GM19351 (cell line): ENCODE measurements at regions not wholly inside any gene's neighbourhood (a gene's known extent, or its start where the extent isn't known, plus 50 kb on each side); places are given as distances from the start of the nearest gene placed in this dataset.
"Not testable (repeated sequence)": the region's sequence is repeated elsewhere in the genome, so short reads cannot be mapped to it uniquely, and the experiment has no call there.

Experiments
- ATAC-seq: cut with Tn5 transposase; IDR thresholded peaks from one replicate; pipeline ENCODE4 v1.9.1; 2021; ENCODE audit warnings: mild to moderate bottlenecking, moderate library complexity; ENCODE audit not compliant: unreplicated experiment

GRCh38 chr16:9141813-9142212 lies 50.4 kb downstream of the HAPSTR1 start:
- no peak for ATAC-seq

DNA sequence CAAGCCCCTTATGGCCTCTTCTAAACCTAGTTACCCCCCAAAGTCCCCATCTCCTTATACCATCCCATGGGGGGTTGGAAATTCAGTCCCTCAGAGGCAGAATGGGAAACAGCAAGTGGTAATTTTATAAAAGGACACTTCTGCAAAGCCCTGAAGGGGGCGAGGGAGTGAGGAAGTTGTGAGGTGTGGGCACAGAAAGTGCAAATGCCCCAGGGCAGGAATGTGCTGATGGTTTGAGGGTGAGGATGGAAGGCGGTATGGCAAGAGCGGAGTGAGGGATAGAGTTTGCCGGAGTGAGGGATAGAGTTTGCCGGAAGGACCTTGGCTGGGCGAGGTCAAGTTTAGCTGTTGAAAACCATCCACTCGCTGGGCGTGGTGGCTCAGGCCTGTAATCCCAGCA lies 52.7 kb downstream of the HAPSTR1 start:
- no peak for ATAC-seq

DNA sequence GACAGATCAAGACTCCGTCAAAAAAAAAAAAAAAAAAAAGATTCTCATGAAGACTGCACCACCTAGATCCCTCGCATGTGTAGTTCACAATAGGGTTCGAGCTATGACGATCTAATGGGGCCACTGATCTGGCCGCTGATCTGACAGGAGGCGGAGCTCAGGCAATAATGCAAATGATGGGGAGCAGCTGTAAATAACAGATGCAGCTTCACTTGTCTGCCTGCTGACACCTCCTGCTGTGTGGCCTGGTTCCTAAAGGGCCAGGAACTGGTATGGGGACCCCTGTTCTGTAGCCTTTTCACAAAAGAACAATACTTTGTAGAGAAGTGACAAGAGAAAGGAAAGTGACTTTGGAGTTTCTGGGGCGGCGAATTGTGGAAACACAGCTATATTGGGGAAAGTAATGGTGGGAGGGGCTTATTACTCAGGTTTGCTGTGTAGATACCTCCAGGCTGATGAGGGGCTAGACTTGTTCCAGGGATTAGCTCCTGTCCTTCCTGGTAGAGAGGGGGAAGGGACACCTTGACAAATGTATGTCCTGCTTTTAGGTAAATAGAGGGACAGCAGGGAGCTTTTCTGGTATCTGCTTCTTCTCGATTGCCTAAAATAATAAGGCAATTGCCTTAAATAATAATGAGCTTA lies 57.1 kb downstream of the HAPSTR1 start:
- ATAC-seq: no peak

GRCh38 chr16:9151074-9151473 lies 59.6 kb downstream of the HAPSTR1 start:
- ATAC-seq: no peak

GRCh38 chr16:9151597-9151996 lies 60.2 kb downstream of the HAPSTR1 start:
- ATAC-seq: no peak

DNA sequence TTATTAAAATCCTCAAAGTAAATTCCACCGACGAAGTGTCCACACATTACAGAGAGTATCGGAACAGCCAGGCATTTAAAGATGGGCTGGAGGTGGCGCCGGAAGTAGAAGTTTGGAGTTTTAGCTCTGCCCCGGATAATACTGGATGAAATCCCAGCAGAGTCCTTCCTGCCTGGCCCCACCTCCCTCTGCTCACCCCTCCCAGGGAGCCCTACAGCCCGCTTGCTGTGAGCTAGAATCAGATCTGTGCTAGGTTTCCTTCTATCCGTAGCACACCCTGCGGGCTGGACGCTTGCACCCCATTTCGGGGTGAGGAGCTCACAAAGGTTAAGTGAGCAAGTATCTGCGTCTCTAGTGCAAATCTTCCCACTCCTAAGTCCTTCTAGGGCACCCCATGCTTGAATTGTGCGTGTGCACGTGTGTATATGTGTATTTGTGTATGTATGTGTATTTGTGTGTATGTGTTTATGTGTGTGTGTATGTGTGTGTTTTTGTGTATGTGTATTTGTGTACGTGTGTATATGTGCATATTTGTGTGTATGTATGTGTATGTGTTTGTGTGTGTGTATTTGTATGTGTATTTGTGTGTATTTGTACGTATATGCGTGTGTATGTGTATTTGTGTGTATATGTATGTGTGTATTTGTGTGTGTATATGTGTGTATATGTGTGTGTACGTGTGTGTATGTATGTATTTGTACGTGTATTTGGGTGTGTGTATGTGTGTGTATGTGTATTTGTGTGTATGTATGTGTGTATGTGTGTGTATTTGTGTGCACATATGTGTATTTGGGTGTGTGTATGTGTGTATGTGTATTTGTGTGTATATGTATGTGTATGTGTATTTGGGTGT lies 61.4 kb downstream of the HAPSTR1 start:
- no peak for ATAC-seq

- no peak for ATAC-seq
These were observed 62.0 kb downstream of the HAPSTR1 start for GRCh38 chr16:9153502-9153864.

GRCh38 chr16:9154567-9155410 lies 63.3 kb downstream of the HAPSTR1 start:
- ATAC-seq: no peak

- no peak for ATAC-seq
These were observed 64.4 kb downstream of the HAPSTR1 start for GRCh38 chr16:9155871-9156270.

GRCh38 chr16:9159839-9160550 lies 68.6 kb downstream of the HAPSTR1 start:
- ATAC-seq: no peak

DNA sequence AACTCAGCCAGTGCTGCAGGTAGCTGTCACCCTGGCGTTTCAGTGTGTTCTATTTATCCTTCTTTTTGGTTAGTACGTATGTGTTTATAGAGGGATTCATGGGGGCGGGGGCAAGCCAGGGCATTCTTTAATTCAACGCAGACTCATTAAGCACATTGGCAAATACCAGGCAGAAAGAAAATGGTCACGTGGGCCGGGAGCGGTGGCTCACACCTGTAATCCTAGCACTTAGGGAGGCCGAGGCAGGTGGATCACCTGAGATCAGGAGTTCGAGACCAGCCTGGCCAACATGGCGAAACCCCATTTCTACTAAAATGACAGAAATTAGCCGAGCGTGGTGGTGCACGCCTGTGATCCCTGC lies 69.1 kb downstream of the HAPSTR1 start:
- no peak for ATAC-seq

- ATAC-seq: no peak
These were observed 74.2 kb downstream of the HAPSTR1 start for GRCh38 chr16:9165681-9166080.

- not testable (repeated sequence) for ATAC-seq
These were observed 75.0 kb downstream of the HAPSTR1 start for GRCh38 chr16:9166326-9166993.

DNA sequence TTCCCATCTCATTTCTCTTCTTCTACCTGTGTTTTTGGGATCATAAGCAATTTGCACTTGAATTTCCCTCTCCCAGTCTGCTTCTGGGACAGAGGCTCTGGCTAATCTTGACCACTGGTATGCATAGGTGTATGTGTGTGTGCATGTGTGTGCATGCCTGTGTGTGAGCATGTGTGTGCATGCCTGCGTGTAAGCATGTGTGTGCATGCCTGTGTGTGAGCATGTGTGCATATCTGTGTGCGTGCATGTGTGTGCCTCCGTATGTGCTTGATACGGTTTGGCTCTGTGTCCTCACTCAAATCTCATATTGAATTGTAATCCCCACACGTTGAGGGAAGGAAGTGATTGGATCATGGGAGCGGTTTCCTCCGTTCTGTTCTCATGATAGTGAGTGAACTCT lies 77.7 kb downstream of the HAPSTR1 start:
- ATAC-seq: no peak

- no peak for ATAC-seq
These were observed 79.0 kb downstream of the HAPSTR1 start for GRCh38 chr16:9170470-9170869.

DNA sequence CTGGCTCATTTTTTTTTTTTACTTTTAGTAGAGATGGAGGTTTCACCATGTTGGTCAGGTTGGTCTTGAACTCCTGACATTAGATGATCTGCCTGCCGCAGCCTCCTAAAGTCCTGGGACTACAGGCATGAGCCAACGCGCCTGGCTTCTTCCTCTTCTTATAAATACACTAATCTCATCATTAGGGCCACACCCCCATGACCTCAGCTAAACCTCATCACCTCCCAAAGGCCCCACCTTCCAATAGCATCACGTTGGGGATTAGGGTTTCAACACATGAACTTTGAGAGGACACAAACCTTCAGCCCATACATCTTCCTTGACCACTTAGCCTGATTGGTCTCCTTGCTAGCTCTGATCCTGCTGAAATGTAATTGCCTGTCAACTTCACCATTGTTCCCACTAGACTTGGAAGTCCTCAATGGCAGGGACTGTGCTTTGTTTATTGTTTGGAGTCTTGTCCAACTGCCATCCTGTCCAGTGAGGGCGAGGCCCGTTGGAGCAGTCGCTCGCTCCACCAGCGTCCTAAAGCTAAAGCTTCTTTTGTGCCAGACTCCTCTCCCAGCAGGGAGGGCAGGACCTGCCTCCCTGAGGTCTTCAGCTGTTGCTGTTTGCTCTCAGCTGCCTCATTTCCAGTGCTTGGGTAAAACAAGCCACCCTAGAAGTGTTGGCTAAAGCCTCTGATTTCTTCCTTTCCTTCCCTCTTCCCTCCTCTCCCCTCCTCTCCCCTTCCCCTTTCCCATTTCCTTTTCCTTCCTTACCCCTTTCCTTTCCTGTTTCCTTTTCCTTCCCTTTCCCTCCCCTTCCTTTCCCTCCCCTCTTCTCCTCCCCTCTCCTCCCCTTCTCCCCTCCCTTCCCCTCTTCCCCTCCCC lies 85.3 kb downstream of the HAPSTR1 start:
- no peak for ATAC-seq

- no peak for ATAC-seq
These were observed 86.4 kb downstream of the HAPSTR1 start for GRCh38 chr16:9177861-9178260.

DNA sequence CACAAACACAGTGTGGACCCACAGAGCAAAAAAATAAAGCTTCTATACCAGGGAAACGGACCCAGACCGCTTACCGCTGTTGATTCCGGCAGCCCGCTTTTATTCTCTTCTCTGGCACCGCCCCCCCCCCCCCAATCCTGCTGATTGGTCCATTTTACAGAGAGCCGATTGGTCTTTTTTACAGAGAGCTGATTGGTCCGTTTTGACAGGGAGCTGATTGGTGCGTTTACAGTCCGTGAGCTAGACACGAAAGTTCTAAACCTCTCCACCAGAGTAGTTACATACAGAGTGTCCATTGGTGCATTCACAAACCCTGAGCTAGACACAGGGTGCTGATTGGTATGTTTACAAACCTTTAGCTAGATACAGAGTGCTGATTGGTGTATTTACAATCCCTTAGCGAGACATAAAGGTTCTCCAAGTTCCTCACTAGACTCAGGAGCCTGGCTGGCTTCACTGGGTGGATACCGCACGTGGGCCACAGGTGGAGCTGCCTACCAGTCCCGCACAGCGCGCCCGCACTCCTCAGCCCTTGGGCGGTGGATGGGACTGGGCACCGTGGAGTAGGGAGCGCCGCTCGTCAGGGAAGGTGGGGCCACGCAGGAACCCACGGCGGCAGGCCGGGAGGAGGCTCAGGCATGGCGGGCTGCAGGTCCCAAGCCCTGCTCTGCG lies 92.4 kb downstream of the HAPSTR1 start:
- no peak for ATAC-seq

- ATAC-seq: no peak
These were observed 92.9 kb downstream of the HAPSTR1 start for GRCh38 chr16:9184354-9184690.
